Lung microvascular endothelial cell (primary cell): ENCODE measurements at regions not wholly inside any gene's neighbourhood (a gene's known extent, or its start where the extent isn't known, plus 50 kb on each side); places are given as distances from the start of the nearest gene placed in this dataset.
"Not testable (repeated sequence)": the region's sequence is repeated elsewhere in the genome, so short reads cannot be mapped to it uniquely, and the experiment has no call there.

Experiments
- DNase-seq, 2 donors: peaks; one replicate each; pipeline versions ENCODE4 v3.0.0 to v3.0.0-alpha.2; 2010; ENCODE audit warnings: low read depth in 2 of 2

- DNase-seq = no peak
Measured at GRCh38 chr6:781350-781961, 88.5 kb upstream of the EXOC2 start.

GRCh38 chr6:780706-781105 is 87.8 kb upstream of the EXOC2 start:
- DNase-seq = no peak

- no peak for DNase-seq
Measured at GRCh38 chr6:776951-777350, 84.0 kb upstream of the EXOC2 start.

GRCh38 chr6:776528-776931 is 83.6 kb upstream of the EXOC2 start:
- DNase-seq = peak in 1 of 2 donors; percentile 9

- DNase-seq = no peak
Measured at GRCh38 chr6:775863-776262, 82.9 kb upstream of the EXOC2 start.

GRCh38 chr6:771683-772082 is 78.7 kb upstream of the EXOC2 start:
- DNase-seq = not testable (repeated sequence)

- DNase-seq = no peak
Measured at GRCh38 chr6:767755-768512, 75.0 kb upstream of the EXOC2 start.

GRCh38 chr6:766625-767024 is 73.7 kb upstream of the EXOC2 start:
- DNase-seq = no peak

GRCh38 chr6:761997-762396 is 69.1 kb upstream of the EXOC2 start:
- no peak for DNase-seq

- DNase-seq = no peak
Measured at GRCh38 chr6:760982-761955, 68.3 kb upstream of the EXOC2 start.

GRCh38 chr6:759729-760128 is 66.8 kb upstream of the EXOC2 start:
- no peak for DNase-seq

GRCh38 chr6:756224-756623 is 63.3 kb upstream of the EXOC2 start:
- no peak for DNase-seq

GRCh38 chr6:754202-754601 is 61.3 kb upstream of the EXOC2 start:
- DNase-seq = no peak

- no peak for DNase-seq
Measured at GRCh38 chr6:753486-753885, 60.5 kb upstream of the EXOC2 start.

GRCh38 chr6:752438-752837 is 59.5 kb upstream of the EXOC2 start:
- DNase-seq = no peak

- no peak for DNase-seq
Measured at GRCh38 chr6:751765-752164, 58.8 kb upstream of the EXOC2 start.

GRCh38 chr6:747921-748320 is 55.0 kb upstream of the EXOC2 start:
- peak in 1 of 2 donors; percentile 35 for DNase-seq

GRCh38 chr6:747028-747427 is 54.1 kb upstream of the EXOC2 start:
- DNase-seq = peak in 1 of 2 donors; percentile 74

GRCh38 chr6:744666-745353 is 51.9 kb upstream of the EXOC2 start:
- DNase-seq = no peak

GRCh38 chr6:743320-744096 is 50.6 kb upstream of the EXOC2 start:
- DNase-seq = no peak
